GM23248 (cell line): ENCODE measurements at regions not wholly inside any gene's neighbourhood (a gene's known extent, or its start where the extent isn't known, plus 50 kb on each side); places are given as distances from the start of the nearest gene placed in this dataset.

Experiments
- DNase-seq: peaks from one replicate; pipeline ENCODE4 v3.0.0-alpha.2; 2015
- H2AFZ ChIP-seq: fragments of 200-600 bp; sonication (generic); 2 replicates; pipeline ENCODE4 v1.6.1; 2016; ENCODE audit warnings: antibody characterized with exemption
- H3F3A ChIP-seq: fragments of 200-600 bp; sonication (generic); 2 replicates; pipeline ENCODE4 v1.6.1; 2016; ENCODE audit warnings: mild to moderate bottlenecking, antibody characterized with exemption, mixed run types; ENCODE audit not compliant: insufficient read depth
- H3K27ac ChIP-seq: fragments of 200-600 bp; sonication (generic); 2 replicates; pipeline ENCODE4 v1.5.1; 2016; ENCODE audit warnings: mild to moderate bottlenecking
- H3K27me3 ChIP-seq: fragments of 200-600 bp; sonication (generic); replicated peaks from 2 replicates; pipeline ENCODE4 v1.6.1; 2016; ENCODE audit warnings: mild to moderate bottlenecking; ENCODE audit not compliant: insufficient read depth
- H3K36me3 ChIP-seq: fragments of 200-600 bp; sonication (generic); 2 replicates; pipeline ENCODE4 v1.6.1; 2016; ENCODE audit warnings: low read depth, mild to moderate bottlenecking
- H3K4me1 ChIP-seq: fragments of 200-600 bp; sonication (generic); 2 replicates; pipeline ENCODE4 v1.6.1; 2016; ENCODE audit warnings: mild to moderate bottlenecking; ENCODE audit not compliant: insufficient read depth
- H3K4me2 ChIP-seq: fragments of 200-600 bp; sonication (generic); one replicate; pipeline ENCODE4 v1.6.1; 2016; ENCODE audit warnings: mild to moderate bottlenecking; ENCODE audit not compliant: unreplicated experiment
- H3K4me3 ChIP-seq: fragments of 200-600 bp; sonication (generic); 2 replicates; pipeline ENCODE4 v1.5.1; 2016; ENCODE audit warnings: mild to moderate bottlenecking
- H3K79me2 ChIP-seq: fragments of 200-600 bp; sonication (generic); 2 replicates; pipeline ENCODE4 v1.6.1; 2016; ENCODE audit warnings: mild to moderate bottlenecking; ENCODE audit not compliant: insufficient read depth
- H3K9ac ChIP-seq: fragments of 200-600 bp; sonication (generic); 2 replicates; pipeline ENCODE4 v1.6.1; 2016; ENCODE audit warnings: mild to moderate bottlenecking
- H3K9me2 ChIP-seq: fragments of 200-600 bp; sonication (generic); 2 replicates; pipeline ENCODE4 v1.6.1; 2016; ENCODE audit warnings: mixed run types, mild to moderate bottlenecking, moderate library complexity; ENCODE audit not compliant: insufficient read depth
- H3K9me3 ChIP-seq: fragments of 200-600 bp; sonication (generic); one replicate; pipeline ENCODE4 v1.6.1; 2017; ENCODE audit warnings: low read depth
- H4K20me1 ChIP-seq: fragments of 200-600 bp; sonication (generic); 2 replicates; pipeline ENCODE4 v1.6.0; 2016; ENCODE audit not compliant: insufficient read depth
- EZH2 ChIP-seq: fragments of 200-600 bp; sonication (generic); IDR thresholded peaks from 2 replicates; pipeline ENCODE4 v1.6.1; 2018; ENCODE audit warnings: antibody characterized with exemption, mild to moderate bottlenecking; ENCODE audit not compliant: insufficient read depth, poor library complexity, severe bottlenecking
- EZH2phosphoT487 ChIP-seq: fragments of 200-600 bp; sonication (generic); IDR thresholded peaks from 2 replicates; pipeline ENCODE4 v1.6.1; 2018; ENCODE audit warnings: antibody characterized with exemption, moderate library complexity, mild to moderate bottlenecking, low read depth; ENCODE audit not compliant: insufficient read depth
- WGBS, 2 experiments: methylation state at CpG; one replicate each; pipeline ENCODE4 v1.1.6; 2015 to 2017; ENCODE audit warnings: low lambda C conversion rate in 2 of 2, low coverage in 1 of 2; ENCODE audit errors: missing lambda C conversion rate in 2 of 2; 5-methylcytosine and 5-hydroxymethylcytosine counted together
- in situ Hi-C: fragments of 300-500 bp; cut with MboI; formaldehyde crosslinking; loops from 2 replicates; pipeline ENCODE4 v1.15.0; 2020

DNA sequence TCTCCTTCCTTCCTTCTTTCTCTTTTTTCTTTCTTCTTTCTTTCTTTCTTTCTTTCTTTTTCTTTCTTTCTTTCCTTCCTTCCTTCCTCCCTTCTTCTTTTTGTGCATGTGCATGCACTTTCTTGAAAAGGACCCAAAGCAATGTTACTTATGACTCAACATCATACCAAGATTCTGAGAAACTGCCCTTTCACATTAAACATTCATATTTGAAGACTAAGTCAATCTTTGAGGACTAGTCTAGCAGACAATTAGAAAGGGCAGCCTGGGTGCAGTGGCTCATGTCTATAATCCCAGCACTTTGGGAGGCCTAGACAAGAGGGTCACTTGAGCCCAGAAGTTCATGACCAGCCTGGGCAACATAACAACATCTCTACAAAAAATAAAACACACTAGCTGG lies 212.8 kb upstream of the KITLG start:
- Histone ChIP-seq H4K20me1 (no peaks in the 10 kb centered on the region), H3K79me2 (no peaks in the 10 kb centered on the region), H3K4me2 (no peak overlapping the region), H3K9me2 (no peaks in the 10 kb centered on the region), H3K27ac (no peak overlapping the region; the same call in 1 of the 2 replicates), H3K4me1 (peaks cover 14% of the 10 kb centered on the region), H3K9ac (no peak overlapping the region), H3F3A (peaks cover 6% of the 10 kb centered on the region; the same call in 1 of the 2 replicates), H3K27me3 (no peaks in the 10 kb centered on the region), H3K36me3 (no peaks in the 10 kb centered on the region), H3K9me3 (no peaks in the 10 kb centered on the region), H2AFZ (no peak overlapping the region), H3K4me3 (no peak overlapping the region)
- DNase-seq: peak; percentile 73
- TF ChIP-seq EZH2 (no peak), EZH2phosphoT487 (no peak)
- in situ Hi-C loops: no loop called here

DNA sequence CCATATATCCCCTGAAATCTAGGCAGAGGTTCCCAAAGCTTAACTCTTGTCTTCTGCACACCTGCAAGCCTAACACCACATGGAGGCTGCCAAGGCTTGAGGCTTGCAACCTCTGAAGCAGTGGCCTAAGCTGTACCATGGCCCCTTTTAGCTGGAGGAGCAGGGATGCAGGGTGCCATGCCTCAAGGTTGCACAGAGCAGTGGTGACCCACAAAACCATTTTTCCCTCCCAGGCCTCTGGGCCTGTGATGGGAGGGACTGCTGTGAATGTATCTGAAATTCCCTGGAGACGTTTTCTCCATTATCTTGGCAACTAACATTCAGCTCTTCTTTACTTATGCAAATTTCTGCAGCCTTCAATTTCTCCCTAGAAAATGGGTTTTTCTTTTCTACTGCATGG lies 210.0 kb upstream of the KITLG start:
- no peak overlapping the region for H3K27ac ChIP-seq
- H3K4me2 ChIP-seq: no peak overlapping the region
- peaks cover 14% of the 10 kb centered on the region for H3K4me1 ChIP-seq
- no peak overlapping the region for H2AFZ ChIP-seq
- no peaks in the 10 kb centered on the region for H3K9me3 ChIP-seq
- no peaks in the 10 kb centered on the region for H3K79me2 ChIP-seq
- H3K9ac ChIP-seq: no peak overlapping the region
- H3K4me3 ChIP-seq: no peak overlapping the region
- H3K36me3 ChIP-seq: no peaks in the 10 kb centered on the region
- H4K20me1 ChIP-seq: no peaks in the 10 kb centered on the region
- in situ Hi-C loops: no loop called here
- no peaks in the 10 kb centered on the region for H3K27me3 ChIP-seq
- TF ChIP-seq EZH2phosphoT487 (no peak), EZH2 (no peak)
- H3F3A ChIP-seq: peaks cover 6% of the 10 kb centered on the region; the same call in 1 of the 2 replicates
- 19 to 20% methylated on average over 1 of the region's 1 CpG for WGBS, 2 experiments
- no peaks in the 10 kb centered on the region for H3K9me2 ChIP-seq
- no peak for DNase-seq

DNA sequence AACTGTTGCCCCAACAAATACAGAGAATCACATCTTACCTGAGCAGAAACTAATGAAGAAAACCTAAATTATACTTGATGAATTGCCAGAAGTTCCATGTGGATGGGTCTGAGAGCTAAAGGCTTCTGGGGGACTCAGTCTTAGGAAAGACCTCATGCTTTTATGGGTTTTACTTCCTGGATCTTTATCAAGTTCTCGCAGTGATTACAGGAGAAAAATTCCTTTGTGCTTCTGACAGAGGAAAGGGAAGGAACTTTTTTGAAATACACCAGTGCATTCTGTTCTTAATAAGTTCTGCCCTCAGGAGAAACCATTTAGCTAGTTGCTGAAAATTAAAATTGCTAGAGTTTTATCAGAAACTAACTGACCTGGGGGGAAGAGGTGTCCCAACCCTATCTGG lies 203.9 kb upstream of the KITLG start:
- Histone ChIP-seq H3K4me1 (peaks cover 18% of the 10 kb centered on the region), H3K36me3 (no peaks in the 10 kb centered on the region), H3K4me2 (no peak overlapping the region), H3F3A (peaks cover 18% of the 10 kb centered on the region; the same call in 1 of the 2 replicates), H3K9me3 (no peaks in the 10 kb centered on the region), H3K4me3 (no peak overlapping the region), H3K27ac (no peak overlapping the region), H2AFZ (no peak overlapping the region), H4K20me1 (no peaks in the 10 kb centered on the region), H3K9ac (no peak overlapping the region), H3K79me2 (no peaks in the 10 kb centered on the region), H3K27me3 (no peaks in the 10 kb centered on the region), H3K9me2 (no peaks in the 10 kb centered on the region)
- in situ Hi-C loops: no loop called here
- WGBS, 2 experiments: 94 to 100% methylated on average over 1 of the region's 1 CpG
- TF ChIP-seq EZH2phosphoT487 (no peak), EZH2 (no peak)
- DNase-seq: no peak

DNA sequence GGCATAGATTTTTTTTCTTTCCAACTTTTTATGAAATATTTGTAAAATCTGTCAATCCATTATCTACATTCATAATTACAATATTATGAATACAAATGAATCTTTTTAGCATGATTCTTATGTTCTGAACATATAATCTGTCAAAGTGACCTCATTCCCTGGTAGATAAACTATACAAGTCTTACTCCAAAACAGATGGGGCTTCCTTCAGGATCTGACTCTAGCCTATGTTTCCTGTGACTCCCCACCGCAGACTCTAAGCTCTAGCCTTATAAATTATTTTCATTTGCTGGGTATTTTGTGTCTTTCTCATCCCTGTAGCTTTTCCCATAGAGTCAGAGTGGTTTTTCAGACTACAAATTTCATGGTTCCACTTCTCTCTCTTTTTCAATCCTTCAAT lies 202.1 kb upstream of the KITLG start:
- WGBS, 2 experiments: 21 to 26% methylated on average over 1 of the region's 1 CpG
- Histone ChIP-seq H3F3A (peaks cover 18% of the 10 kb centered on the region; the same call in 1 of the 2 replicates), H3K4me1 (peaks cover 18% of the 10 kb centered on the region), H3K9me2 (no peaks in the 10 kb centered on the region), H3K9ac (no peak overlapping the region), H3K4me2 (peak overlapping the region; percentile 29), H3K79me2 (no peaks in the 10 kb centered on the region), H3K9me3 (no peaks in the 10 kb centered on the region), H3K36me3 (no peaks in the 10 kb centered on the region), H3K27ac (peak overlapping the region; percentile 56), H2AFZ (peak overlapping the region; percentile 61), H3K4me3 (no peak overlapping the region), H3K27me3 (no peaks in the 10 kb centered on the region), H4K20me1 (no peaks in the 10 kb centered on the region)
- TF ChIP-seq EZH2phosphoT487: no peak
- no peak for TF ChIP-seq EZH2
- peak; percentile 55 for DNase-seq
- in situ Hi-C loops: no loop called here

DNA sequence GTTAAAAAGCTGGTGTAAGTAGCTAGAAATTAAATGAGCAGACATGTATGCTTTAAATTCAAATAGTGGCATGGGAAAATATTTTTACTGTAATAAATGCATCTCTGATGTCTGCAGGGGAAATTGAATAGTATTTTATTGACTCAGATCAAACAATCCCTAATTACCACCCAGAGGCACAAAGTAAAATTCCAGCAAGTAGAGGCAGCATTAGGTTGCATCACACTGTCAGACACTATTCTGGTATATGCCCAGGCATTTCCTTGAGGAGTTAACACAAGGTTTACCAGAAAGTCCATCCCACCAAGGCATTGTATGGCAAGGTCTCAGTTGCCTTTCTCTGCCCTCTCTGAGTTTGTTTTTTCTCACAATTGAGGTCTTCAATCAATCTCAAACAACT lies 201.6 kb upstream of the KITLG start:
- Histone ChIP-seq H3K4me2 (peak overlapping the region; percentile 29), H3K9ac (no peak overlapping the region), H3K9me2 (no peaks in the 10 kb centered on the region), H3K4me1 (peaks cover 18% of the 10 kb centered on the region), H3K27ac (peak overlapping the region; percentile 56), H3K36me3 (no peaks in the 10 kb centered on the region), H4K20me1 (no peaks in the 10 kb centered on the region), H3K79me2 (no peaks in the 10 kb centered on the region), H2AFZ (peak overlapping the region; percentile 61), H3F3A (peaks cover 18% of the 10 kb centered on the region; the same call in 1 of the 2 replicates), H3K4me3 (no peak overlapping the region), H3K9me3 (no peaks in the 10 kb centered on the region), H3K27me3 (no peaks in the 10 kb centered on the region)
- TF ChIP-seq EZH2 (no peak), EZH2phosphoT487 (no peak)
- DNase-seq: peak; percentile 67
- in situ Hi-C loops: no loop called here
